ENCODE measurements at regions not wholly inside any gene's neighbourhood (a gene's known extent, or its start where the extent isn't known, plus 50 kb on each side); places are given as distances from the start of the nearest gene placed in this dataset.

DNA sequence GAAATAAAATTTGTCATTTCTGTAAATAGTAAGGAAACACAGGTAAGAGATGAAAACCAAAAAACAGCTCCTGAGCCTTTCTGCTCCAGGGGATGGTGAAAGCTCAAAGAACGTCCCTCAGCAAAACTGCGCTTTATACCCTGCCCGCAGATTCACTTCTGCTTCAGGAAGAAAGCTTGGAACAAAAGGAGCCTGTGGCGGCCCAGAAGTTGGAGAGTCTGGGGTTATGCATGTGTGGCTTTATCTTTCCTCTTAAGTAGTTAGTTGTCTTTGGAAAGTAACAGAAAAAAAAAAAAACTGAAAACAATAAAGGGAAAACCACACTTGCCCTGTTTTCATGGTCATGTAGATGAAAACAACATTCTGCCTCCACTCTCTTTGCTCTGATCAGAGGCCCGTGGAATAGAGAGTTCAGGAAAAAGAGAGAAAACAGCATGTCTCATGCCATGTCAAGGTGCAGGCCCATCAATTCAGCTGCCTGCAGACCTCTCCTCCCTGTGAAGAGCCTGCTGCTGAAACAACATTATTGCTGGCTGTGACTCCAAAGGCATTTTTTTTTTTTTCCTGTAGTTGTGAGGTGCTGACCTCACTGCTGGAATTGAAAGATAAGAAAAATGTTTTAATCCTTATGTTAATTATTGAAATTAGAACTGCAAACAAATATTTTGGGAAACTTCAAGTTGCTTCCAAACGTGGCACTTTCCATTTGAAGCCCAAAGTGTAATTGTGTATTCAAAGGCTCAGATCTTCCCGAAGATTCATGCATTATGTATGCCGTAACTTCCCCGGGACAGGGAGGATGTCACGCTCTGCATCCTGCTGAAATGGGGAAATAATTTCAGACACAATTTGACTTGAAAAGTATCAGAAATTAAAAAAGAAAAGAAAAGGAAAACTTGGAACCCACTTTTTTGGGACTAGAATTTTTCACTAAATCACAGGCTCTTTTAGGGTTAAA is 108.4 kb upstream of the ZNF385D start:
- no peaks in the 10 kb centered on the region for H3K9me3 ChIP-seq (ENCODE audit: control insufficient read depth, low read length)
- H3K27me3 ChIP-seq (ENCODE audit: control insufficient read depth, insufficient read depth) = no peaks in the 10 kb centered on the region
- DNase-seq = peak in 2 of 3 donors; percentile 8 to 34
- intact Hi-C loops (cut with DNase I) = no loop called here
- no peaks in the 10 kb centered on the region for H3K4me1 ChIP-seq (ENCODE audit: control insufficient read depth, insufficient read depth, low read length)
- WGBS = 50% methylated on average over 10 of the region's 10 CpGs
- H3K27ac ChIP-seq (ENCODE audit: low read length) = no peak overlapping the region
- H3K4me3 ChIP-seq (ENCODE audit: low read length) = no peak overlapping the region
- peak; percentile 63 to 81 for ATAC-seq

- 56% methylated on average over 1 of the region's 1 CpG for WGBS
- Histone ChIP-seq H3K9me3 (ENCODE audit: control insufficient read depth, low read length) (no peaks in the 10 kb centered on the region), H3K27me3 (ENCODE audit: control insufficient read depth, insufficient read depth) (no peaks in the 10 kb centered on the region), H3K27ac (ENCODE audit: low read length) (no peak overlapping the region), H3K4me1 (ENCODE audit: control insufficient read depth, insufficient read depth, low read length) (no peaks in the 10 kb centered on the region), H3K4me3 (ENCODE audit: low read length) (no peak overlapping the region)
- ATAC-seq = no peak
- intact Hi-C loops (cut with DNase I) = no loop called here
- DNase-seq = no peak
Measured at GRCh38 chr3:21860082-21860475, 109.1 kb upstream of the ZNF385D start.

DNA sequence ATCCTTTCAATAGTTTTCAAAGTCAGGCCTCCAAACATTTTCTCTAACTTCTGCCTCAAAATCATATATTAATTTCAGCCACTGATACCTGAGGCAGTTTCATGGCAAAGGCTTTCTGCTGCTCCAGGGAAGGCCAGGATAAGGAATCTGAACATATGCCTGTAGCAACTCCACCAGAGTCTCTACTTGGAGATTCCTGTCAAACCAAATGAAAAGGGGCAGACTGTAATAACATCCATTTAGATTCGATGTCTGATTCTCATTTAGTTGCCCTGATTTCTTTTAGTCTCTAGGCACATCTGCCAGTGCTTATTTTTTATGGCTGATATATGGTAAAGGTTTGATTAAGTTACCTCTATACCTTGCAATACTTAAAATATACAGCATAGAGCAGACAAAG is 109.6 kb upstream of the ZNF385D start:
- WGBS = 87% methylated on average over 1 of the region's 1 CpG

GRCh38 chr3:21876782-21877181 is 125.8 kb upstream of the ZNF385D start:
- H3K4me3 ChIP-seq (ENCODE audit: low read length) = no peak overlapping the region
- no peak overlapping the region for H3K27ac ChIP-seq (ENCODE audit: low read length)
- no peak for DNase-seq
- no peaks in the 10 kb centered on the region for H3K4me1 ChIP-seq (ENCODE audit: control insufficient read depth, insufficient read depth, low read length)
- H3K27me3 ChIP-seq (ENCODE audit: control insufficient read depth, insufficient read depth) = no peaks in the 10 kb centered on the region
- intact Hi-C loops (cut with DNase I) = no loop called here
- ATAC-seq = no peak
- WGBS = 83% methylated on average over 2 of the region's 2 CpGs
- no peaks in the 10 kb centered on the region for H3K9me3 ChIP-seq (ENCODE audit: control insufficient read depth, low read length)

More for the DNA sequence above, 109.6 kb upstream of the ZNF385D start:
- H3K4me1 ChIP-seq (ENCODE audit: control insufficient read depth, insufficient read depth, low read length) = no peaks in the 10 kb centered on the region
- DNase-seq (no peak), ATAC-seq (no peak)
- no peaks in the 10 kb centered on the region for H3K9me3 ChIP-seq (ENCODE audit: control insufficient read depth, low read length)
- no peak overlapping the region for H3K4me3 ChIP-seq (ENCODE audit: low read length)
- H3K27me3 ChIP-seq (ENCODE audit: control insufficient read depth, insufficient read depth) = no peaks in the 10 kb centered on the region
- intact Hi-C loops (cut with DNase I) = no loop called here
- H3K27ac ChIP-seq (ENCODE audit: low read length) = no peak overlapping the region

GRCh38 chr3:21877214-21877754 is 126.3 kb upstream of the ZNF385D start:
- DNase-seq (no peak), ATAC-seq (no peak)
- WGBS = 64% methylated on average over 6 of the region's 6 CpGs

DNA sequence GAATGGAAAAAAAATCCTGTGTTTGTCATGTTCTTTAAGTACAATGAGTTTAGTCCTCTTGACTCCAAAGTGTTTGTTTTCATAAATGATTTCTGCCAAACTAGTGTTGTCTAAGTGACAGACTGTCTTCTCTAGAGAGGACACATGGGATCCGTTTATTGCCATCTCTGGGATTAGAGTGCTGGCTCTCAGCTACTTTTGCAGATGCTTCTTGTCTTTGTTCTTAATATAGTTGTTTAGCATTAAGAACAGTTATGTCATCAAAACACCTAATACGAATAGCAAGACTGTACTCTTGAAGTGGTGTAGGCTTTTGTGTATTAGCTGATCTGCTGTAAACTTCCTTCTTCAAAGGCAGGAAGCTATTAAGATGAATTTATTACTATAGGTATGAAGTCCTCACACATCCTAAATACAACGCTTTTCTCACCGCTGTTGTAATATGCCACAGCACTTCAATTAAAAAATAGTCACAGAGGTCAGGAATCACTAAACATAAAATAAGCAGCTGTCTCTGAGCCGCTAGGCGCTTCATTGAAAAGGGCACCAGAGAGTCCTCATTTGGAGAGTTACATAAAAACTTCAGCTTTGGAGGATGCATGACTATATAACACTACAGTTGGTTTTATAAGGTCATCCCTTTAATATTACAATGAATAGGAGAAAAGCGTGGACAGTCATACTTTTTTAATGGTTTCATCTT is 128.3 kb upstream of the ZNF385D start:
- no peaks in the 10 kb centered on the region for H3K9me3 ChIP-seq (ENCODE audit: control insufficient read depth, low read length)
- 67% methylated on average over 7 of the region's 7 CpGs for WGBS
- H3K4me1 ChIP-seq (ENCODE audit: control insufficient read depth, insufficient read depth, low read length) = no peaks in the 10 kb centered on the region
- no peak overlapping the region for H3K4me3 ChIP-seq (ENCODE audit: low read length)
- H3K27me3 ChIP-seq (ENCODE audit: control insufficient read depth, insufficient read depth) = no peaks in the 10 kb centered on the region
- no peak overlapping the region for H3K27ac ChIP-seq (ENCODE audit: low read length)
- ATAC-seq = no peak
- intact Hi-C loops (cut with DNase I) = no loop called here
- no peak for DNase-seq

More at GRCh38 chr3:21877214-21877754, 126.3 kb upstream of the ZNF385D start:
- intact Hi-C loops (cut with DNase I) = no loop called here
- Histone ChIP-seq H3K27me3 (ENCODE audit: control insufficient read depth, insufficient read depth) (no peaks in the 10 kb centered on the region), H3K4me1 (ENCODE audit: control insufficient read depth, insufficient read depth, low read length) (no peaks in the 10 kb centered on the region), H3K27ac (ENCODE audit: low read length) (no peak overlapping the region), H3K4me3 (ENCODE audit: low read length) (no peak overlapping the region), H3K9me3 (ENCODE audit: control insufficient read depth, low read length) (no peaks in the 10 kb centered on the region)

- H3K27ac ChIP-seq (ENCODE audit: low read length) = no peak overlapping the region
- H3K27me3 ChIP-seq (ENCODE audit: control insufficient read depth, insufficient read depth) = no peaks in the 10 kb centered on the region
- no peak overlapping the region for H3K4me3 ChIP-seq (ENCODE audit: low read length)
- DNase-seq (peak in 1 of 3 donors; percentile 6), ATAC-seq (no peak)
- 92% methylated on average over 2 of the region's 2 CpGs for WGBS
- no peaks in the 10 kb centered on the region for H3K9me3 ChIP-seq (ENCODE audit: control insufficient read depth, low read length)
- no peaks in the 10 kb centered on the region for H3K4me1 ChIP-seq (ENCODE audit: control insufficient read depth, insufficient read depth, low read length)
- intact Hi-C loops (cut with DNase I) = no loop called here
Measured at GRCh38 chr3:21888656-21889055, 137.6 kb upstream of the ZNF385D start.

DNA sequence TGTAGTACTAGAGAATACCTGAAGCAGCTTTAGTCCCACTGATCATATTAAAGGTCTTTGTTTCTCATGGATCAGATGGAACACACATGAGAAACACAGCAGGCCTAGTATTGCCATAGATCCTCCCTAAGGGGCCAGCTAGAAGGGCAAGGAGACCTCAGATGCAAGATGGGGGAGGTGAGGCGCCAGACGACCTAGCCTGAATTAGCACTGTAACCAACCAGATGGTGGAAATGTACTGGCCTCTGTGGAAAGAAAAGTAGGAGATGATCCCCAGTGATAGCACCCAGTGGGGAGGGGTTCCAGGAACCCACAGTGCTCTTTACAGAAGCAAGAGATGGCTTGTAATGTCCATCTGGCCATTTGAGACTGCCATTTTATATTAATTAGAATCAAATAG is 138.2 kb upstream of the ZNF385D start:
- WGBS = 98% methylated on average over 2 of the region's 2 CpGs
- H3K9me3 ChIP-seq (ENCODE audit: control insufficient read depth, low read length) = no peaks in the 10 kb centered on the region
- H3K27ac ChIP-seq (ENCODE audit: low read length) = no peak overlapping the region
- intact Hi-C loops (cut with DNase I) = no loop called here
- no peaks in the 10 kb centered on the region for H3K27me3 ChIP-seq (ENCODE audit: control insufficient read depth, insufficient read depth)
- H3K4me1 ChIP-seq (ENCODE audit: control insufficient read depth, insufficient read depth, low read length) = no peaks in the 10 kb centered on the region
- DNase-seq = no peak
- H3K4me3 ChIP-seq (ENCODE audit: low read length) = no peak overlapping the region
- no peak for ATAC-seq

- Histone ChIP-seq H3K27me3 (ENCODE audit: control insufficient read depth, insufficient read depth) (no peaks in the 10 kb centered on the region), H3K4me3 (ENCODE audit: low read length) (no peak overlapping the region), H3K9me3 (ENCODE audit: control insufficient read depth, low read length) (no peaks in the 10 kb centered on the region), H3K4me1 (ENCODE audit: control insufficient read depth, insufficient read depth, low read length) (no peaks in the 10 kb centered on the region), H3K27ac (ENCODE audit: low read length) (no peak overlapping the region)
- DNase-seq (no peak), ATAC-seq (no peak)
- intact Hi-C loops (cut with DNase I) = loop anchor here in 3 of 4 donors (5.0 to 10.0 kb wide), 2 partner anchors 137 to 140 kb away; partner anchors contain the start of gene ZNF385D (in 3 of the 3)
- 97% methylated on average over 2 of the region's 2 CpGs for WGBS
Measured at GRCh38 chr3:21892104-21892503, 141.1 kb upstream of the ZNF385D start.

- H3K27ac ChIP-seq (ENCODE audit: low read length) = no peak overlapping the region
- no peaks in the 10 kb centered on the region for H3K4me1 ChIP-seq (ENCODE audit: control insufficient read depth, insufficient read depth, low read length)
- DNase-seq (no peak), ATAC-seq (no peak)
- no peak overlapping the region for H3K4me3 ChIP-seq (ENCODE audit: low read length)
- no peaks in the 10 kb centered on the region for H3K27me3 ChIP-seq (ENCODE audit: control insufficient read depth, insufficient read depth)
- 62% methylated on average over 3 of the region's 3 CpGs for WGBS
- intact Hi-C loops (cut with DNase I) = loop anchor here in 3 of 4 donors (5.0 to 10.0 kb wide), 2 partner anchors 138 to 141 kb away; partner anchors contain the start of gene ZNF385D (in 3 of the 3)
- H3K9me3 ChIP-seq (ENCODE audit: control insufficient read depth, low read length) = no peaks in the 10 kb centered on the region
Measured at GRCh38 chr3:21893242-21893641, 142.2 kb upstream of the ZNF385D start.

Data from right cardiac atrium (tissue), 5 donors.